ENCODE measurements at regions not wholly inside any gene's neighbourhood (a gene's known extent, or its start where the extent isn't known, plus 50 kb on each side); places are given as distances from the start of the nearest gene placed in this dataset.
"Not testable (repeated sequence)": the region's sequence is repeated elsewhere in the genome, so short reads cannot be mapped to it uniquely, and the experiment has no call there.

- no peak for DNase-seq
- no peaks in the 10 kb centered on the region for H3K36me3 ChIP-seq
- no peak overlapping the region for H3K27ac ChIP-seq
- intact Hi-C loops (cut with DNase I), result no loop called here
- no peaks in the 10 kb centered on the region for H3K9me3 ChIP-seq
- TF ChIP-seq CTCF (IDR thresholded peaks at IDR 0.05) (no peak), POLR2A (IDR thresholded peaks at IDR 0.05) (no peak), EP300 (IDR thresholded peaks at IDR 0.05) (no peak)
- H3K4me1 ChIP-seq (ENCODE audit: insufficient read depth), result no peaks in the 10 kb centered on the region
- no peak overlapping the region for H3K4me3 ChIP-seq
- no peaks in the 10 kb centered on the region for H3K27me3 ChIP-seq
Measured at GRCh38 chr5:120122703-120123102, 341.4 kb upstream of the PRR16 start.

GRCh38 chr5:120124031-120124430 lies 340.1 kb upstream of the PRR16 start:
- Histone ChIP-seq H3K27ac (no peak overlapping the region), H3K36me3 (no peaks in the 10 kb centered on the region), H3K4me1 (ENCODE audit: insufficient read depth) (no peaks in the 10 kb centered on the region), H3K9me3 (no peaks in the 10 kb centered on the region), H3K27me3 (no peaks in the 10 kb centered on the region), H3K4me3 (no peak overlapping the region)
- WGBS, 3 donors, result 21 to 39% (median 30%) methylated on average over 1 of the region's 1 CpG
- intact Hi-C loops (cut with DNase I), result no loop called here
- no peak for DNase-seq
- no peak for TF ChIP-seq CTCF (IDR thresholded peaks at IDR 0.05)
- no peak for TF ChIP-seq POLR2A (IDR thresholded peaks at IDR 0.05)
- no peak for TF ChIP-seq EP300 (IDR thresholded peaks at IDR 0.05)

- TF ChIP-seq POLR2A (IDR thresholded peaks at IDR 0.05) (no peak), CTCF (IDR thresholded peaks at IDR 0.05) (no peak), EP300 (IDR thresholded peaks at IDR 0.05) (no peak)
- Histone ChIP-seq H3K9me3 (no peaks in the 10 kb centered on the region), H3K36me3 (no peaks in the 10 kb centered on the region), H3K27me3 (no peaks in the 10 kb centered on the region), H3K27ac (no peak overlapping the region), H3K4me1 (ENCODE audit: insufficient read depth) (no peaks in the 10 kb centered on the region), H3K4me3 (no peak overlapping the region)
- DNase-seq, result no peak
- WGBS, 3 donors, result 3 to 14% (median 5%) methylated on average over 2 of the region's 2 CpGs
- intact Hi-C loops (cut with DNase I), result no loop called here
Measured at GRCh38 chr5:120124961-120125360, 339.1 kb upstream of the PRR16 start.

GRCh38 chr5:120132347-120132746 lies 331.8 kb upstream of the PRR16 start:
- H3K27me3 ChIP-seq; H3K9me3 ChIP-seq; H3K4me3 ChIP-seq; intact Hi-C loops (cut with DNase I); DNase-seq; H3K36me3 ChIP-seq; H3K27ac ChIP-seq; H3K4me1 ChIP-seq (ENCODE audit: insufficient read depth): not testable (repeated sequence)
- 87 to 91% (median 91%) methylated on average over 7 of the region's 7 CpGs for WGBS, 3 donors

- no peak overlapping the region for H3K4me3 ChIP-seq
- H3K9me3 ChIP-seq, result no peaks in the 10 kb centered on the region
- H3K27me3 ChIP-seq, result no peaks in the 10 kb centered on the region
- H3K36me3 ChIP-seq, result no peaks in the 10 kb centered on the region
- intact Hi-C loops (cut with DNase I), result no loop called here
- TF ChIP-seq EP300 (IDR thresholded peaks at IDR 0.05) (no peak), CTCF (IDR thresholded peaks at IDR 0.05) (no peak), POLR2A (IDR thresholded peaks at IDR 0.05) (no peak)
- peaks cover 7% of the 10 kb centered on the region for H3K4me1 ChIP-seq (ENCODE audit: insufficient read depth)
- H3K27ac ChIP-seq, result no peak overlapping the region
- DNase-seq, result no peak
Measured at GRCh38 chr5:120134944-120135343, 329.2 kb upstream of the PRR16 start.
